Ishikawa (cell line): ENCODE measurements at regions not wholly inside any gene's neighbourhood (a gene's known extent, or its start where the extent isn't known, plus 50 kb on each side); places are given as distances from the start of the nearest gene placed in this dataset.

Experiments used
- CEBPB ChIP-seq: IDR thresholded peaks from 2 replicates; pipeline ENCODE4 v1.6.1; 2012
- CREB1 ChIP-seq: IDR thresholded peaks from 2 replicates; pipeline ENCODE4 v1.6.1; 2012; ENCODE audit warnings: low read depth
- EGR1 ChIP-seq: IDR thresholded peaks from 2 replicates; pipeline ENCODE4 v1.6.1; 2012
- EP300 ChIP-seq: IDR thresholded peaks from 2 replicates; pipeline ENCODE4 v1.6.1; 2012; ENCODE audit warnings: borderline replicate concordance
- FOXM1 ChIP-seq: IDR thresholded peaks from 2 replicates; pipeline ENCODE4 v1.6.1; 2012; ENCODE audit warnings: low read depth, borderline replicate concordance
- MAX ChIP-seq: IDR thresholded peaks from 2 replicates; pipeline ENCODE4 v1.6.1; 2012
- NFIC ChIP-seq: IDR thresholded peaks from 2 replicates; pipeline ENCODE4 v1.6.1; 2012
- RAD21 ChIP-seq: IDR thresholded peaks from 2 replicates; pipeline ENCODE4 v1.6.1; 2012; ENCODE audit warnings: low read depth
- REST ChIP-seq: IDR thresholded peaks from 2 replicates; pipeline ENCODE4 v1.6.1; 2012; ENCODE audit warnings: low read depth, mild to moderate bottlenecking
- TAF1 ChIP-seq: IDR thresholded peaks from 2 replicates; pipeline ENCODE4 v1.6.1; 2012; ENCODE audit warnings: low read depth, mild to moderate bottlenecking
- TCF12 ChIP-seq: IDR thresholded peaks from 2 replicates; pipeline ENCODE4 v1.6.1; 2012; ENCODE audit warnings: low read depth
- TEAD4 ChIP-seq: IDR thresholded peaks from 2 replicates; pipeline ENCODE4 v1.6.1; 2012
- YY1 ChIP-seq: IDR thresholded peaks from 2 replicates; pipeline ENCODE4 v1.6.1; 2012; ENCODE audit warnings: low read depth
- ZBTB7A ChIP-seq: IDR thresholded peaks from 2 replicates; pipeline ENCODE4 v1.6.1; 2012; ENCODE audit warnings: low read depth
- TF ChIP-seq, protein P1 (sequence below): IDR thresholded peaks from 2 replicates; pipeline ENCODE4 v1.6.1; 2012

DNA sequence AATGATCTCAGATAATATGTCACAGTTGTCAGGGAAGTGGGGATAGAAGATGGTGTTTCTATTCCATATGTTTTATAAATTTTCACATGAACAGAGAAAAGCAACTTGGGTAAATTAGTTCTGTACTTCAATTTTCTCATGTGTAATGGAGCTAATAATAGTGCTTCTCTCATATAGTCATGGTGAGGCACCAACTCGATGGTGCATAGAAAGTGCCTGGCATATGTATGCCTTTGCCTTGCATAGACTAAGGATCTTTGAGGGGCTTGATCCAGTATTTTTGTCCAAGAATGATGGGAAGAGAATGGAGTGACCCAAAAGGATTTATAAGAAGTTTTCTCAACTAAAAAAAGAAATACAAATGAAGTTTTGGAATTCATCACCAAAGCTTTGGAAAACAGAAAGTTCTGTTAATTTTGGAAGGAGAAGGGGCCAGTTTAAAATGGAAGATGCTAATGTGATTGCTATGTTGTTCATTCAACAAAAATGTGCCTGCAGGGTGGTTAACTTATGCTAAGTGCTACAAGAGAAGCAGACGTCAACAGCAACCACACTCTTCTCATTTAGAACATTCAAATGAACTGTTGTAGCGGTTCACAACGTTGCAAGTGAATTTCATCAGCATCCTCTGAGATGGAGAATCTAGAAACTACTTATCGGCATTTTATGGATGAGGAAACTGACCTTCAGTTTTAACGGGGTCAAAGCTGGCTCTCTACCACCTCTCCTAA lies 86.1 kb downstream of the RTP4 start:
- TF ChIP-seq YY1 = no peak
- no peak for TF ChIP-seq TAF1
- TF ChIP-seq EGR1 = no peak
- TF ChIP-seq ZBTB7A = no peak
- no peak for TF ChIP-seq REST
- TF ChIP-seq CEBPB = no peak
- no peak for TF ChIP-seq MAX
- no peak for TF ChIP-seq TEAD4
- TF ChIP-seq RAD21 = no peak
- TF ChIP-seq NFIC = no peak
- no peak for TF ChIP-seq FOXM1
- TF ChIP-seq CREB1 = no peak
- TF ChIP-seq, protein P1, sequence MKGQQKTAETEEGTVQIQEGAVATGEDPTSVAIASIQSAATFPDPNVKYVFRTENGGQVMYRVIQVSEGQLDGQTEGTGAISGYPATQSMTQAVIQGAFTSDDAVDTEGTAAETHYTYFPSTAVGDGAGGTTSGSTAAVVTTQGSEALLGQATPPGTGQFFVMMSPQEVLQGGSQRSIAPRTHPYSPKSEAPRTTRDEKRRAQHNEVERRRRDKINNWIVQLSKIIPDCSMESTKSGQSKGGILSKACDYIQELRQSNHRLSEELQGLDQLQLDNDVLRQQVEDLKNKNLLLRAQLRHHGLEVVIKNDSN = no peak
- TF ChIP-seq TCF12 = no peak
- TF ChIP-seq EP300 = no peak

GRCh38 chr3:187450431-187451190 lies 82.4 kb downstream of the RTP4 start:
- TF ChIP-seq FOXM1 (no peak), ZBTB7A (no peak), EP300 (no peak), CEBPB (no peak), YY1 (no peak), REST (no peak), TAF1 (no peak), TCF12 (no peak)

DNA sequence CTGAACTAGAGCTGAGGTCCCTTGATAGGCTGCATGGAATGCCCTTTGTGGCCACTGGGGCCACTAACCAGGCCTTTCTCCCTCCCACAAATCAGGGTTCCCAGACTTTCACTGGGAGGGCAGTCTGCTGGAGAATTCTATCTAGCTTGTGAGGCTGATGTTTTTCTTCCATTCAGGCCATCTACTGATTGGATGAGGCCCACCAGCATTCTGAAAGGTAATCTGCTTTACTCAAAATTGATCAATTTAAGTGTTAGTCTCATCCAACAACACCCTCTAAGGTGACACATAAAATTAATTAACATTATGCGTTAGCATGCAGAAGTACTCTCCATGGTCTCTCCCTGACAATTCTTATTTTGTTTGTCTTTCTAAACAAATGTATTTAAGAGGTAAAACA lies 80.5 kb downstream of the RTP4 start:
- TF ChIP-seq NFIC (no peak), REST (no peak), TCF12 (no peak), YY1 (no peak), TEAD4 (no peak), RAD21 (no peak), CREB1 (no peak), MAX (no peak), FOXM1 (no peak), ZBTB7A (no peak), CEBPB (no peak), EP300 (no peak), EGR1 (no peak), TAF1 (no peak)
- TF ChIP-seq, protein P1 = no peak

- TF ChIP-seq MAX (no peak), RAD21 (no peak), EGR1 (no peak), CREB1 (no peak), TCF12 (no peak), NFIC (no peak), ZBTB7A (no peak), REST (no peak), EP300 (no peak), CEBPB (no peak), FOXM1 (no peak), YY1 (no peak), TEAD4 (no peak), TAF1 (no peak)
- TF ChIP-seq, protein P1 = no peak
Measured at GRCh38 chr3:187447737-187448136, 79.6 kb downstream of the RTP4 start.
